Keratinocyte (primary cell): ENCODE measurements at regions not wholly inside any gene's neighbourhood (a gene's known extent, or its start where the extent isn't known, plus 50 kb on each side); places are given as distances from the start of the nearest gene placed in this dataset.

Source experiments
- DNase-seq: peaks from one replicate; pipeline ENCODE4 v3.0.0-alpha.2; 2011; ENCODE audit warnings: low read depth, missing footprints, low spot score
- FAIRE-seq: peaks from 2 replicates; lab custom pipeline; 2011; peaks lifted over from hg19 to GRCh38; lab: Jason Lieb, UNC
- H2AFZ ChIP-seq: 2 replicates; pipeline ENCODE4 v1.6.0; 2012; ENCODE audit warnings: low read length, control low read depth, inconsistent platforms; ENCODE audit not compliant: control insufficient read depth
- H3K27ac ChIP-seq: 2 replicates; pipeline ENCODE4 v1.5.1; 2011; ENCODE audit warnings: low read length; ENCODE audit not compliant: control insufficient read depth, insufficient read depth
- H3K27me3 ChIP-seq: 3 replicates; pipeline ENCODE4 v1.6.0; 2011; ENCODE audit warnings: low read length; ENCODE audit not compliant: control insufficient read depth, insufficient read depth; ENCODE audit errors: extremely low read depth
- H3K36me3 ChIP-seq, 2 experiments: 2 replicates in 1 of 2; 3 replicates in 1 of 2; pipeline ENCODE4 v1.5.1; 2011; ENCODE audit warnings: low read length in 2 of 2, mild to moderate bottlenecking in 1 of 2; ENCODE audit not compliant: control insufficient read depth in 2 of 2, insufficient read depth in 2 of 2; ENCODE audit errors: extremely low read depth in 1 of 2
- H3K4me1 ChIP-seq: 3 replicates; pipeline ENCODE4 v1.5.1; 2011; ENCODE audit warnings: low read length; ENCODE audit not compliant: control insufficient read depth, insufficient read depth; ENCODE audit errors: extremely low read depth
- H3K4me2 ChIP-seq: 3 replicates; pipeline ENCODE4 v1.6.0; 2011; ENCODE audit warnings: low read depth, low read length; ENCODE audit not compliant: control insufficient read depth, insufficient read depth; ENCODE audit errors: extremely low read depth
- H3K4me3 ChIP-seq, 3 experiments: fragments of 200-600 bp in 1 of 3; sonication (generic) in 1 of 3; 2 replicates in 2 of 3; 3 replicates in 1 of 3; pipeline ENCODE4 v1.5.1; 2011 to 2016; ENCODE audit warnings: low read length in 3 of 3, mild to moderate bottlenecking in 3 of 3, control low read depth in 2 of 3, inconsistent platforms in 1 of 3, low read depth in 1 of 3, mixed read lengths in 1 of 3, mixed run types in 1 of 3, moderate library complexity in 1 of 3; ENCODE audit not compliant: control insufficient read depth in 2 of 3, insufficient read depth in 2 of 3; ENCODE audit errors: extremely low read depth in 1 of 3
- H3K79me2 ChIP-seq: 2 replicates; pipeline ENCODE4 v1.6.0; 2012; ENCODE audit warnings: low read length; ENCODE audit not compliant: control insufficient read depth, insufficient read depth
- H3K9ac ChIP-seq: 3 replicates; pipeline ENCODE4 v1.6.0; 2011; ENCODE audit warnings: low read length; ENCODE audit not compliant: control insufficient read depth, insufficient read depth; ENCODE audit errors: extremely low read depth
- H3K9me1 ChIP-seq: 3 replicates; pipeline ENCODE4 v1.6.0; 2011; ENCODE audit warnings: low read length; ENCODE audit not compliant: control insufficient read depth, insufficient read depth; ENCODE audit errors: extremely low read depth
- H3K9me3 ChIP-seq: 2 replicates; pipeline ENCODE4 v1.5.1; 2012; ENCODE audit warnings: low read depth, low read length; ENCODE audit not compliant: control insufficient read depth
- H4K20me1 ChIP-seq: 3 replicates; pipeline ENCODE4 v1.6.0; 2011; ENCODE audit warnings: low read length; ENCODE audit not compliant: control insufficient read depth, insufficient read depth; ENCODE audit errors: extremely low read depth
- CTCF ChIP-seq, 3 experiments: IDR thresholded peaks in 1 of 3; conservative IDR thresholded peaks in 1 of 3; optimal IDR thresholded peaks in 1 of 3; 2 replicates in 2 of 3; 3 replicates in 1 of 3; pipeline versions ENCODE3 to v1.5.1; 2011; ENCODE audit warnings: low read length in 3 of 3, mild to moderate bottlenecking in 3 of 3, moderate library complexity in 2 of 3, control low read depth in 1 of 3, inconsistent platforms in 1 of 3; ENCODE audit not compliant: insufficient read depth in 2 of 3; ENCODE audit errors: extremely low read depth in 1 of 3
- EZH2 ChIP-seq: IDR thresholded peaks from one replicate; pipeline ENCODE4 v1.6.1; 2012; ENCODE audit warnings: inconsistent platforms, mild to moderate bottlenecking, low read length, moderate library complexity
- dilution Hi-C: fragments of 300-500 bp; cut with MboI; formaldehyde crosslinking; loops from one replicate; pipeline ENCODE4 v1.7.0; 2020; ENCODE audit warnings: low sequenced_read_pairs; ENCODE audit not compliant: extremely low pct_ligation_motif_present

DNA sequence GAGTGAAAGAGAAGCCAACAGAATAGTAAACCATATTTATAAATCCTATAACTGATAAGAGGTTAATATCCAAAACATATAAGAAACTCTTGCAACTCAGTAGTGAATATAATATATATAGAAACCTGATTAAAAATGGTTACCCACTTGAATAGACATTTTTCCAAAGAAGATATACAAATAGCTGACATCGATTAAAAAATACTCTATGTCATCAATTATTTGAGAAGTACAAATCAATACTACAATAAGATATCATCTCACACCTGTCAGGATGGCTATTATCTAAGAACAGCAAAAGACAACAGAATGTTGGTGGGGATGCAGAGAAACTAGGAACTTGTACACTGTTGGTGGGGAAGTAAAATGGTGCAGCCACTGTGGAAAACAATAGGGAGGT lies 254.4 kb downstream of the PPARGC1A start:
- no peak overlapping the region for H3K27ac ChIP-seq
- no peak overlapping the region for H3K4me3 ChIP-seq
- H3K9me1 ChIP-seq: no peaks in the 10 kb centered on the region
- DNase-seq (no peak), FAIRE-seq (no peak)
- no peaks in the 10 kb centered on the region for H3K9me3 ChIP-seq
- H3K4me1 ChIP-seq: no peaks in the 10 kb centered on the region
- H3K9ac ChIP-seq: no peak overlapping the region
- TF ChIP-seq EZH2: no peak
- TF ChIP-seq CTCF (optimal IDR thresholded peaks at IDR 0.05 in 1 of 3, IDR thresholded peaks at IDR 0.05 in 1 of 3, conservative IDR thresholded peaks at IDR 0.05 in 1 of 3; ENCODE audit: extremely low read depth in 1 of 3, insufficient read depth in 2 of 3, low read length in 3 of 3): no peak
- H3K27me3 ChIP-seq: no peaks in the 10 kb centered on the region
- H2AFZ ChIP-seq: no peak overlapping the region
- no peak overlapping the region for H3K4me2 ChIP-seq
- no peaks in the 10 kb centered on the region for H3K79me2 ChIP-seq
- H3K36me3 ChIP-seq: no peaks in the 10 kb centered on the region
- H4K20me1 ChIP-seq: no peaks in the 10 kb centered on the region
- dilution Hi-C loops: no loop called here

DNA sequence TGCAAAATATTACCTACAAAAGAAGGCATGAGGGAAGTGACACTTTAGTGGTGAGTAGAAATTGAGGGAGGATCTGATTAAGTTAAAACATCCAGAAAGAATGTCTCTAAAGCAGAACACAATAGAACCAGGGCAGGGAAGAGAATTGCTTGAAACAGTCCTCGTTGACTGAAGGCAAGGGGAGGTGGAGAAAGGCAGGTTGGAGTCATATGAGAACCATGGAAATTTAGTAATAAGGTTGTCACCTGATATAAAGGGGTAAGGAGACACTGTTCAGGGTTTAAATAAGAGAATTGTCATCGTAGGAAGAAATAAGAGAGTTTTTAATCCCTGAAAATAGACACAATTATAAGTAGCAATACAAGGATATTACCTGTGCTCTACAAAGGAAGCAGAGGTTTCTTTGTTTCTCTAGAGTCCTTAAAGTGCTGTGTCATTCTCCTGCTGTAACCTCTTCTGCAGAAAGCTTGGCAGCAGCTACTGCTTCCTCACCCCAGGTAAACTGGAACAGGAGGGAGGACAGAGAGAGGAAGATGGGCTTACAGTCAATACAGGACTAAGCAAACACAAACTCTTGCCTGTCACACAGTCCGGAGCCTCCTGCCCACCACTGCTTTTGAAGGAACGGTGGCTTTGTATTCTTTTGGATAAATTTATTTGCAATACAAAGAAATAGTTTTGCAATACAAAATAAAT lies 258.4 kb downstream of the PPARGC1A start:
- Histone ChIP-seq H3K79me2 (no peaks in the 10 kb centered on the region), H3K9me1 (no peaks in the 10 kb centered on the region), H3K36me3 (no peaks in the 10 kb centered on the region), H4K20me1 (no peaks in the 10 kb centered on the region), H3K9ac (no peak overlapping the region), H3K4me1 (no peaks in the 10 kb centered on the region), H3K4me3 (no peak overlapping the region), H3K4me2 (no peak overlapping the region), H3K9me3 (no peaks in the 10 kb centered on the region), H2AFZ (no peak overlapping the region), H3K27ac (no peak overlapping the region), H3K27me3 (no peaks in the 10 kb centered on the region)
- no peak for TF ChIP-seq EZH2
- TF ChIP-seq CTCF (optimal IDR thresholded peaks at IDR 0.05 in 1 of 3, IDR thresholded peaks at IDR 0.05 in 1 of 3, conservative IDR thresholded peaks at IDR 0.05 in 1 of 3; ENCODE audit: extremely low read depth in 1 of 3, insufficient read depth in 2 of 3, low read length in 3 of 3): no peak
- DNase-seq (no peak), FAIRE-seq (no peak)
- dilution Hi-C loops: no loop called here
